ENCODE measurements at regions not wholly inside any gene's neighbourhood (a gene's known extent, or its start where the extent isn't known, plus 50 kb on each side); places are given as distances from the start of the nearest gene placed in this dataset.
A peak's percentile ranks its signal among the peaks of the same experiment; 100 is the strongest.
"Not testable (repeated sequence)": the region's sequence is repeated elsewhere in the genome, so short reads cannot be mapped to it uniquely, and the experiment has no call there.

- DNase-seq (ENCODE audit: low read depth), result peak; percentile 45
Observed at GRCh38 chr3:88807491-88808105, 299.8 kb upstream of the EPHA3 start.

GRCh38 chr3:88809993-88810392 lies 297.4 kb upstream of the EPHA3 start:
- DNase-seq (ENCODE audit: low read depth), result no peak

GRCh38 chr3:88810455-88810854 lies 297.0 kb upstream of the EPHA3 start:
- no peak for DNase-seq (ENCODE audit: low read depth)

- DNase-seq (ENCODE audit: low read depth), result no peak
Observed at GRCh38 chr3:88811096-88811495, 296.3 kb upstream of the EPHA3 start.

GRCh38 chr3:88812576-88812975 lies 294.8 kb upstream of the EPHA3 start:
- no peak for DNase-seq (ENCODE audit: low read depth)

GRCh38 chr3:88816445-88816844 lies 291.0 kb upstream of the EPHA3 start:
- no peak for DNase-seq (ENCODE audit: low read depth)

GRCh38 chr3:88824666-88825564 lies 282.5 kb upstream of the EPHA3 start:
- no peak for DNase-seq (ENCODE audit: low read depth)

- DNase-seq (ENCODE audit: low read depth), result peak; percentile 20
Observed at GRCh38 chr3:88828466-88828865, 279.0 kb upstream of the EPHA3 start.

GRCh38 chr3:88852606-88853005 lies 254.8 kb upstream of the EPHA3 start:
- DNase-seq (ENCODE audit: low read depth), result no peak

- DNase-seq (ENCODE audit: low read depth), result no peak
Observed at GRCh38 chr3:88863196-88863595, 244.2 kb upstream of the EPHA3 start.

- DNase-seq (ENCODE audit: low read depth), result no peak
Observed at GRCh38 chr3:88876724-88877123, 230.7 kb upstream of the EPHA3 start.

- DNase-seq (ENCODE audit: low read depth), result no peak
Observed at GRCh38 chr3:88879905-88880304, 227.5 kb upstream of the EPHA3 start.

- DNase-seq (ENCODE audit: low read depth), result no peak
Observed at GRCh38 chr3:88882121-88882520, 225.3 kb upstream of the EPHA3 start.

- not testable (repeated sequence) for DNase-seq (ENCODE audit: low read depth)
Observed at GRCh38 chr3:88886624-88887023, 220.8 kb upstream of the EPHA3 start.

GRCh38 chr3:88896026-88896425 lies 211.4 kb upstream of the EPHA3 start:
- no peak for DNase-seq (ENCODE audit: low read depth)

GRCh38 chr3:88912294-88912877 lies 195.0 kb upstream of the EPHA3 start:
- no peak for DNase-seq (ENCODE audit: low read depth)

- no peak for DNase-seq (ENCODE audit: low read depth)
Observed at GRCh38 chr3:88918841-88919240, 188.6 kb upstream of the EPHA3 start.

GRCh38 chr3:88921986-88922385 lies 185.4 kb upstream of the EPHA3 start:
- no peak for DNase-seq (ENCODE audit: low read depth)

GRCh38 chr3:88926221-88926620 lies 181.2 kb upstream of the EPHA3 start:
- peak; percentile 1 for DNase-seq (ENCODE audit: low read depth)

GRCh38 chr3:88930611-88931010 lies 176.8 kb upstream of the EPHA3 start:
- DNase-seq (ENCODE audit: low read depth), result no peak

GRCh38 chr3:88936831-88937230 lies 170.6 kb upstream of the EPHA3 start:
- no peak for DNase-seq (ENCODE audit: low read depth)

GRCh38 chr3:88940296-88940695 lies 167.1 kb upstream of the EPHA3 start:
- no peak for DNase-seq (ENCODE audit: low read depth)

GRCh38 chr3:88947013-88947412 lies 160.4 kb upstream of the EPHA3 start:
- no peak for DNase-seq (ENCODE audit: low read depth)
